ENCODE measurements at regions not wholly inside any gene's neighbourhood (a gene's known extent, or its start where the extent isn't known, plus 50 kb on each side); places are given as distances from the start of the nearest gene placed in this dataset.

DNA sequence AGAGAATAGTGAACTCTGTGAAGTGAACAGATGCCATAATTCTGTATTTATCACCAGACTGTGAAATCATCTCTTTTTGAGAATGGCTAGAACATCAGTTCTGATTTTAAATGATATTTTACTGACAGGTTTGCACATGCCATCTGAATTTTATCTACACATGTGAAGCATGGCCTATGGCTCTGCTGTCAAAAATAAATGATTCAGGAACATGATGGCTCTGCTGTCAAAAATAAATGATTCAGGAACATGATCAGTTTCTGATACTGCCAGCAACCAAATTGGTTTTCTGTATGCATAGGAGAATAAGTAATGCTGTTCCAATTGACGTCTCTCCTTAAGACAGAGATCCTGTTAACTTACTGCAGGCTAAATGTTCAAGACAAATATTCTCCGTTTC lies 70.6 kb upstream of the TLL1 start:
- TF ChIP-seq, protein P1, sequence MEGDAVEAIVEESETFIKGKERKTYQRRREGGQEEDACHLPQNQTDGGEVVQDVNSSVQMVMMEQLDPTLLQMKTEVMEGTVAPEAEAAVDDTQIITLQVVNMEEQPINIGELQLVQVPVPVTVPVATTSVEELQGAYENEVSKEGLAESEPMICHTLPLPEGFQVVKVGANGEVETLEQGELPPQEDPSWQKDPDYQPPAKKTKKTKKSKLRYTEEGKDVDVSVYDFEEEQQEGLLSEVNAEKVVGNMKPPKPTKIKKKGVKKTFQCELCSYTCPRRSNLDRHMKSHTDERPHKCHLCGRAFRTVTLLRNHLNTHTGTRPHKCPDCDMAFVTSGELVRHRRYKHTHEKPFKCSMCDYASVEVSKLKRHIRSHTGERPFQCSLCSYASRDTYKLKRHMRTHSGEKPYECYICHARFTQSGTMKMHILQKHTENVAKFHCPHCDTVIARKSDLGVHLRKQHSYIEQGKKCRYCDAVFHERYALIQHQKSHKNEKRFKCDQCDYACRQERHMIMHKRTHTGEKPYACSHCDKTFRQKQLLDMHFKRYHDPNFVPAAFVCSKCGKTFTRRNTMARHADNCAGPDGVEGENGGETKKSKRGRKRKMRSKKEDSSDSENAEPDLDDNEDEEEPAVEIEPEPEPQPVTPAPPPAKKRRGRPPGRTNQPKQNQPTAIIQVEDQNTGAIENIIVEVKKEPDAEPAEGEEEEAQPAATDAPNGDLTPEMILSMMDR (IDR thresholded peaks at IDR 0.05): no peak
- Histone ChIP-seq H3K9me3 (replicated peaks in 1 of 2; ENCODE audit: control insufficient read depth in 1 of 2, insufficient read depth in 1 of 2, low read length in 2 of 2) (peaks cover 5 to 10% of the 10 kb centered on the region in 2 donors), H4K20me1 (ENCODE audit: insufficient read depth, low read length) (no peaks in the 10 kb centered on the region), H3K4me2 (replicated peaks; ENCODE audit: extremely low read depth, low read length, poor library complexity, severe bottlenecking) (no peak overlapping the region), H3K27me3 (ENCODE audit: control insufficient read depth in 2 of 2, insufficient read depth in 2 of 2, low read length in 2 of 2) (no peaks in the 10 kb centered on the region), H3K79me2 (ENCODE audit: insufficient read depth, low read length) (no peaks in the 10 kb centered on the region), H3K4me1 (ENCODE audit: control insufficient read depth in 1 of 2, insufficient read depth in 2 of 2, low read length in 2 of 2) (no peaks in the 10 kb centered on the region), H3K9ac (ENCODE audit: insufficient read depth, low read length, poor library complexity, severe bottlenecking) (no peak overlapping the region), H2AFZ (ENCODE audit: insufficient read depth, low read depth, low read length, poor library complexity, severe bottlenecking) (no peak overlapping the region), H3K36me3 (replicated peaks in 1 of 2; ENCODE audit: control insufficient read depth in 1 of 2, insufficient read depth in 2 of 2, low read length in 2 of 2) (no peaks in the 10 kb centered on the region), H3K27ac (ENCODE audit: low read depth in 1 of 2, low read length in 2 of 2) (no peak overlapping the region), H3K4me3 (replicated peaks in 1 of 3; ENCODE audit: low read depth in 2 of 3, low read length in 3 of 3) (no peak overlapping the region)
- Mint-ChIP-seq H3K9me3 (peaks cover 0 to 8% (median 1%) of the 10 kb centered on the region in 7 donors), H3K4me3 (no peak overlapping the region), H3K36me3 (no peaks in the 10 kb centered on the region), H3K4me1 (no peaks in the 10 kb centered on the region), H3K27ac (no peak overlapping the region), H3K27me3 (ENCODE audit: low read depth in 3 of 3) (no peaks in the 10 kb centered on the region)
- WGBS (ENCODE audit: insufficient coverage): no CpG with 5 or more reads among the region's 2 CpGs
- intact Hi-C loops (cut with micrococcal nuclease): no loop called here
- DNase-seq: no peak

DNA sequence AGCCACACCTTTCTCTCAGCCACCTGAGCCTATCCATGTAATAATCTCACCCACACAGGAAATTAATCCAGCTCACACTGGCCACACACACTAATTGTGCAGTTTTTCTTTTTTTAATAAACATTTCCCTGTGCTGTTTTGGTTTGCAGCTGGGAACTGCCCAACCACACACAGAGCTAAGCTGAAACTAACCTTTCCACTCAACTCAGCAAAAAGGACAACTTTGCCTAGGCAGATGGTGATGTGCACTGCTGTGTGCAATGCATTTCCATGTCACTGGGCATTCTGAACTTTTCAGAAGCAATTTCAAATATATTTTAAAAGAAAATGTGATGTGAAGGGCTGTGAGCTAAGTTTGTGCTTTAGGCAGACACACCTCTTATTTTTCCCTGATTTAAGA lies 70.0 kb upstream of the TLL1 start:
- Mint-ChIP-seq H3K36me3 (no peaks in the 10 kb centered on the region), H3K4me3 (no peak overlapping the region), H3K9me3 (peaks cover 0 to 3% (median 1%) of the 10 kb centered on the region in 7 donors), H3K4me1 (no peaks in the 10 kb centered on the region), H3K27ac (no peak overlapping the region), H3K27me3 (ENCODE audit: low read depth in 3 of 3) (no peaks in the 10 kb centered on the region)
- H3K27ac ChIP-seq (ENCODE audit: low read depth in 1 of 2, low read length in 2 of 2): no peak overlapping the region
- TF ChIP-seq, protein P1 (IDR thresholded peaks at IDR 0.05): no peak
- no peak overlapping the region for H2AFZ ChIP-seq (ENCODE audit: insufficient read depth, low read depth, low read length, poor library complexity, severe bottlenecking)
- no peaks in the 10 kb centered on the region for H3K27me3 ChIP-seq (ENCODE audit: control insufficient read depth in 2 of 2, insufficient read depth in 2 of 2, low read length in 2 of 2)
- H3K36me3 ChIP-seq (replicated peaks in 1 of 2; ENCODE audit: control insufficient read depth in 1 of 2, insufficient read depth in 2 of 2, low read length in 2 of 2): no peaks in the 10 kb centered on the region
- H4K20me1 ChIP-seq (ENCODE audit: insufficient read depth, low read length): no peaks in the 10 kb centered on the region
- H3K4me1 ChIP-seq (ENCODE audit: control insufficient read depth in 1 of 2, insufficient read depth in 2 of 2, low read length in 2 of 2): no peaks in the 10 kb centered on the region
- peaks cover 5 to 10% of the 10 kb centered on the region in 2 donors for H3K9me3 ChIP-seq (replicated peaks in 1 of 2; ENCODE audit: control insufficient read depth in 1 of 2, insufficient read depth in 1 of 2, low read length in 2 of 2)
- DNase-seq: no peak
- intact Hi-C loops (cut with micrococcal nuclease): no loop called here
- H3K4me2 ChIP-seq (replicated peaks; ENCODE audit: extremely low read depth, low read length, poor library complexity, severe bottlenecking): no peak overlapping the region
- no peaks in the 10 kb centered on the region for H3K79me2 ChIP-seq (ENCODE audit: insufficient read depth, low read length)
- no peak overlapping the region for H3K4me3 ChIP-seq (replicated peaks in 1 of 3; ENCODE audit: low read depth in 2 of 3, low read length in 3 of 3)
- H3K9ac ChIP-seq (ENCODE audit: insufficient read depth, low read length, poor library complexity, severe bottlenecking): no peak overlapping the region

Data from CD14-positive monocyte (primary cell).